HG02798 (cell line): ENCODE measurements at regions not wholly inside any gene's neighbourhood (a gene's known extent, or its start where the extent isn't known, plus 50 kb on each side); places are given as distances from the start of the nearest gene placed in this dataset.
"Not testable (repeated sequence)": the region's sequence is repeated elsewhere in the genome, so short reads cannot be mapped to it uniquely, and the experiment has no call there.

ENCODE experiments used
- ATAC-seq: cut with Tn5 transposase; IDR thresholded peaks from one replicate; pipeline ENCODE4 v1.9.1; 2021; ENCODE audit warnings: mild to moderate bottlenecking; ENCODE audit not compliant: unreplicated experiment, poor library complexity

- ATAC-seq, result no peak
Measured at GRCh38 chr3:104887619-104888018, 479.1 kb upstream of the ALCAM start.

DNA sequence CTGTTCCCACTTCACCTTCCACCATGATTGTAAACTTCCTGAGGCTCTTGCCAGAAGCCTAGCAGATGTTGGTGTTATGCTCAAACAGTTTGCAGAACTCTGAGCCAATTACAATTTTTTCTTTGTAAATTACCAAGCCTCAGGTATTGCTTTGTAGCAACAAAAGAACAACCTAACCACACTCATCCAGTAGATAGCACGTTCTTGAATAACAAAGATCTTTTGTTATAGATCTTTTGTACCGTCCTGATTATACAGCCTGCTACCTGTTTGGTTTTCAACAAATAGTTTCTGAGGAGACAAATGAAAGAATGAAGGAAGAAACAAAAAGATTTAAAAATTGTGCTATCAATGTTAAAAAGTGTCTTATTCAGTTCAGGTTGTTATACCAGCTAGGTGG is 474.7 kb upstream of the ALCAM start:
- ATAC-seq, result no peak

- ATAC-seq, result no peak
Measured at GRCh38 chr3:104896624-104897023, 470.1 kb upstream of the ALCAM start.

- ATAC-seq, result no peak
Measured at GRCh38 chr3:104901396-104901795, 465.3 kb upstream of the ALCAM start.

DNA sequence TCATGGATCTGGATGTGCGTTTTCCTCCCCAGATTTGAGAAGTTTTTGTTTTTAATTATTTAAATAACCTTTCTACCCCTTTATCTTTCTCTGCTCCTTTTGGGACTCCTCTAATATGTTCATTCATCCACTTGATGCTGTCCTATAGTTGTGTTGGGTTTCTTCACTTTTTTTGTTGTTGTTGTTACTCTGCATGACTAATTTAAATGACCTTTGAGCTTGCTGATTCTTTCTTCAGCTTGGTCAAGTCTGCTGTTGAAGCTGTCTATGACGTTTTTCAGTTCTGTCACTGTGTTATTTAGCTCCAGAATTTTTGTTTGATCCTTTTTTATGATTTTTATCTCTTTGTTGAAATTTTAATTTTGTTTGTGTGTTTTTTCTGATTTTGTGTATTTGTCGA is 463.6 kb upstream of the ALCAM start:
- ATAC-seq, result no peak

GRCh38 chr3:104906001-104906639 is 460.6 kb upstream of the ALCAM start:
- ATAC-seq, result no peak

DNA sequence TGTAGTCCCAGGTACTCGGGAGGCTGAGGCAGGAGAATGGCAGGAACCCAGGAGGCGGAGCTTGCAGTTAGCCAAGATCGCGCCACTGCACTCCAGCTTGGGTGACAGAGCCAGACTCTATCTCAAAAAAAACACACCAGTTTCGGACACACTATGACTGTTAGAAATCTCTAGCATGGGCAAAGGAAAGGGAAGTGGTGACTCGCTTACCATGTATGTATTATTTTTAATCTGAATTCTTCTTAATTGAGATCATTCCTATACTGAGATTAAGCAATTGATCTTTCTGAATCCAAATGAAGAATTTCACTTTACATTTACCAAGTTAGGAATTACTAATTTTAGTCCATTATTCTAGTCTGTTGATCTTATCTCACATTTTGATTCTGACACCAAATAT is 459.2 kb upstream of the ALCAM start:
- ATAC-seq, result no peak

- no peak for ATAC-seq
Measured at GRCh38 chr3:104908761-104909160, 457.9 kb upstream of the ALCAM start.

- ATAC-seq, result no peak
Measured at GRCh38 chr3:104909198-104909597, 457.5 kb upstream of the ALCAM start.

- no peak for ATAC-seq
Measured at GRCh38 chr3:104909721-104910120, 457.0 kb upstream of the ALCAM start.

DNA sequence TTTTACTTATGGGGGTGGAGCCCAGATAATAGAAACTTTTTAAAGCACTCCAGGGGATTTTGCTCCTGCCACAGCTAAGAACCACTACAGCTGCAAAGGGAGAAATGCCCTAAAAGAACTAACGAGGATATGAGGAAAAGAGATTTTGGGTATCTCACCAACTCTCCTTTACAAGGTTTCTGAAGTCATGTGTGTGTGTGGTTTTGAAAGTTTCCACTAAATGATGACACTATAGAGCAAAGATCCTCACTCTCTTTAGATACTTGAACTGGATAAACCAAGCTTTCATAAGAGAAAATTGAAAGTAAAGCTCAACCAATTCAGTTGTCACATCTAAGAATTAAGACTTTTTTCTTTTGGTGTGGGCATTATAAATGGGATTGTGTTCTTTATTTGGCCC is 455.3 kb upstream of the ALCAM start:
- no peak for ATAC-seq

- no peak for ATAC-seq
Measured at GRCh38 chr3:104916971-104917370, 449.7 kb upstream of the ALCAM start.

GRCh38 chr3:104920512-104920911 is 446.2 kb upstream of the ALCAM start:
- no peak for ATAC-seq

DNA sequence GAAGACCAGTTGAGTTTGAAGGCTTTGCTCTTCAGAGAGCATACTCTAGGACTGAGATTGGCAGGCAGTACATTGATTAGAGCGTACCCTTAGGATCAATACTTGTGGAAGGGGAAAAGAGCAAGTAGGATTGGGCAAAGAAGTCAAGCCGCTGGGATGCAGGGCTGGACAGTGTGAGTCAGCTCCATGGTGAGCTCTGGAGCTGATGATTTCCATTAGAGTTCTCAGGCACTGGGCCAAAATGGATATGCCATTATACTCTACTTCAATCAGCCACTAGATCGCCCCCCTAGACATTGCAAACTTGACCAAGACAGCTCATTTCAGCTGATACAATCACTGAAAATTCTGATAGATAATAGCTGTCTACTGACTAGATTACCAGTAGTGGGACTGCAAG is 432.7 kb upstream of the ALCAM start:
- ATAC-seq, result no peak

GRCh38 chr3:104935613-104936012 is 431.1 kb upstream of the ALCAM start:
- ATAC-seq, result no peak

GRCh38 chr3:104939196-104939595 is 427.5 kb upstream of the ALCAM start:
- no peak for ATAC-seq

DNA sequence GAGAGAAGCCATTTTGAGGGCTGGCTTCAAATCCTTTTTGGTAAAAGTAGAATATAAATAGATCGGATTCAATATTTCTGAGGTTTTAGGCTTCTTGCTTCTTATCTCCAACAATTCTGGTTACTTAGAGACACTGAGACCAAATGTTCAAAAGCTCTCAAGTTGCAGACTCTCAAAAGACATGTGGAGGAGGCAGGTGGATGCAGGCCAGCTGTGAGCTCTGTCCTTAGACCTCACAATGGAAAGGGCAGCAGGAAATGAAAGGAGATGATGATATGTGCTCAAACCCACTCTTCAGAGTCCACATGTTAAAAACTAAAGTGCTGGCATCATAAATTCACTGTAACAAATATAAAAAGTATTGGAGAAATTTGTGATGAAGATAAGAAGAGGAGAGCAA is 424.9 kb upstream of the ALCAM start:
- no peak for ATAC-seq

- ATAC-seq, result no peak
Measured at GRCh38 chr3:104943974-104944373, 422.7 kb upstream of the ALCAM start.

- no peak for ATAC-seq
Measured at GRCh38 chr3:104947943-104948342, 418.8 kb upstream of the ALCAM start.

- not testable (repeated sequence) for ATAC-seq
Measured at GRCh38 chr3:104949810-104950209, 416.9 kb upstream of the ALCAM start.

DNA sequence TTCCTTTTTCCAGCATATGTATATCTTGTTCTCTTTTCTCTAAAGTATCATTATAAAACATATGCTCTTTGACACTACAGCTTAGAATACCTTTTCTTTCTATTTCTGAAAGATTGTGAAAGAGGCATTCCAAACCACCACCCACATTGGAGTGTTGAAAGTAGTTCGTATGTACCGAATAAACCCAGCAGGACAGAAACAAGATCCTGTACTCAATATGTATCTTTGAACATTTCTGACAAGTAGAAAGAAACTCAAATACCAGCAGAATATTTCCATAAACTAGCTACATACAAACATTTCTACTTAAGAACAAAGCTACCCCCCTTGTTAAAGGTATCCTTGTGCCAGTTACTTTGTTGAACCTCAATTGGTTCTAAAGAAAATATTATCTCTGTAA is 415.3 kb upstream of the ALCAM start:
- no peak for ATAC-seq

- no peak for ATAC-seq
Measured at GRCh38 chr3:104952146-104952972, 414.4 kb upstream of the ALCAM start.
